ENCODE measurements at regions not wholly inside any gene's neighbourhood (a gene's known extent, or its start where the extent isn't known, plus 50 kb on each side); places are given as distances from the start of the nearest gene placed in this dataset.

GRCh38 chr18:6575908-6576307 is 153.6 kb upstream of the ARHGAP28 start:
- Histone ChIP-seq H3K4me1 (no peaks in the 10 kb centered on the region), H3K9me3 (no peaks in the 10 kb centered on the region), H3K36me3 (no peaks in the 10 kb centered on the region), H3K27me3 (replicated peaks in 1 of 7) (no peaks in the 10 kb centered on the region), H3K4me3 (no peak overlapping the region), H3K27ac (no peak overlapping the region)
- intact Hi-C loops (cut with DNase I; ENCODE audit: low total_unique reads) = no loop called here
- DNase-seq = no peak
- no peak for TF ChIP-seq POLR2AphosphoS5 (IDR thresholded peaks at IDR 0.05)
- no peak for TF ChIP-seq CTCF (IDR thresholded peaks at IDR 0.05 in 8 of 11, conservative IDR thresholded peaks at IDR 0.05 in 3 of 11)
- TF ChIP-seq POLR2A (IDR thresholded peaks at IDR 0.05) = no peak
- 92 to 95% (median 93%) methylated on average over 10 of the region's 10 CpGs for WGBS, 5 donors

GRCh38 chr18:6576718-6577375 is 152.7 kb upstream of the ARHGAP28 start:
- DNase-seq = no peak
- H3K9me3 ChIP-seq = no peaks in the 10 kb centered on the region
- H3K27me3 ChIP-seq (replicated peaks in 1 of 7) = no peaks in the 10 kb centered on the region
- H3K27ac ChIP-seq = no peak overlapping the region
- intact Hi-C loops (cut with DNase I; ENCODE audit: low total_unique reads) = no loop called here
- H3K4me3 ChIP-seq = no peak overlapping the region
- H3K4me1 ChIP-seq = no peaks in the 10 kb centered on the region
- no peaks in the 10 kb centered on the region for H3K36me3 ChIP-seq
- no peak for TF ChIP-seq CTCF (IDR thresholded peaks at IDR 0.05 in 8 of 11, conservative IDR thresholded peaks at IDR 0.05 in 3 of 11)
- TF ChIP-seq POLR2AphosphoS5 (IDR thresholded peaks at IDR 0.05) = no peak
- TF ChIP-seq POLR2A (IDR thresholded peaks at IDR 0.05) = no peak
- 87 to 95% (median 89%) methylated on average over 5 of the region's 5 CpGs for WGBS, 5 donors

GRCh38 chr18:6578686-6579085 is 150.8 kb upstream of the ARHGAP28 start:
- intact Hi-C loops (cut with DNase I; ENCODE audit: low total_unique reads) = no loop called here
- Histone ChIP-seq H3K36me3 (no peaks in the 10 kb centered on the region), H3K9me3 (peaks cover 0 to 15% (median 0%) of the 10 kb centered on the region in 8 donors), H3K4me3 (no peak overlapping the region), H3K4me1 (no peaks in the 10 kb centered on the region), H3K27ac (peak overlapping the region in 3 of 8 donors; percentile 3 to 55 (median 24)), H3K27me3 (replicated peaks in 1 of 7) (no peaks in the 10 kb centered on the region)
- 65 to 75% (median 75%) methylated on average over 2 of the region's 2 CpGs for WGBS, 5 donors
- no peak for DNase-seq
- TF ChIP-seq POLR2AphosphoS5 (IDR thresholded peaks at IDR 0.05) = no peak
- no peak for TF ChIP-seq POLR2A (IDR thresholded peaks at IDR 0.05)
- TF ChIP-seq CTCF (IDR thresholded peaks at IDR 0.05 in 8 of 11, conservative IDR thresholded peaks at IDR 0.05 in 3 of 11) = no peak

GRCh38 chr18:6579486-6579885 is 150.0 kb upstream of the ARHGAP28 start:
- no peaks in the 10 kb centered on the region for H3K4me1 ChIP-seq
- no peak for DNase-seq
- H3K27ac ChIP-seq = peak overlapping the region in 5 of 8 donors; percentile 12 to 55 (median 24)
- TF ChIP-seq CTCF (IDR thresholded peaks at IDR 0.05 in 8 of 11, conservative IDR thresholded peaks at IDR 0.05 in 3 of 11) (no peak), POLR2A (IDR thresholded peaks at IDR 0.05) (no peak), POLR2AphosphoS5 (IDR thresholded peaks at IDR 0.05) (no peak)
- no peaks in the 10 kb centered on the region for H3K36me3 ChIP-seq
- WGBS, 5 donors = 49 to 66% (median 53%) methylated on average over 5 of the region's 5 CpGs
- intact Hi-C loops (cut with DNase I; ENCODE audit: low total_unique reads) = no loop called here
- H3K4me3 ChIP-seq = no peak overlapping the region
- no peaks in the 10 kb centered on the region for H3K27me3 ChIP-seq (replicated peaks in 1 of 7)
- peaks cover 0 to 20% (median 2%) of the 10 kb centered on the region in 8 donors for H3K9me3 ChIP-seq
